HG02973 (cell line): ENCODE measurements at regions not wholly inside any gene's neighbourhood (a gene's known extent, or its start where the extent isn't known, plus 50 kb on each side); places are given as distances from the start of the nearest gene placed in this dataset.
A peak's percentile ranks its signal among the peaks of the same experiment; 100 is the strongest.
"Not testable (repeated sequence)": the region's sequence is repeated elsewhere in the genome, so short reads cannot be mapped to it uniquely, and the experiment has no call there.

Experiments
- ATAC-seq: cut with Tn5 transposase; IDR thresholded peaks from one replicate; pipeline ENCODE4 v1.9.1; 2021; ENCODE audit warnings: moderate library complexity; ENCODE audit not compliant: unreplicated experiment

- ATAC-seq, result no peak
Observed at GRCh38 chr2:7145707-7146106, 228.5 kb downstream of the RNF144A start.

DNA sequence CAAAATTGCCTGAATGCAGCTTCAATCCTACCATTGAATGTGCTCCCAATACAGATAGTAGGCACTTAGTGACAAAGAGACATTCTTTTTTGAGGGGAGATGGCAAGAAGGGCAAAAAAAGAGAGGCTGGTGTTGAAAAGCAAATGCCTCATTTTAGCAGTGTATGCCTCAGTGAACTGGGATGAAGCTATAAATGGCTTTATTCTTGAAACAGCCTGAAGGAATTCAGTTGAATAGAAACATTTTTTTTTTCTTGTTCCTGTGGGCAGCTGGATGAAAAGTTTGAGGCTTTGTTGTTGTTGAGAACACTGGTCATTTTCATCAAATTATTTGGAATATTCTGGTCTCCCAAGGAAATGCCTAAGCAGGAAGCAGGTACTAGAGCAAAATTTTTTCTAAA is 228.9 kb downstream of the RNF144A start:
- no peak for ATAC-seq

GRCh38 chr2:7154656-7155055 is 237.4 kb downstream of the RNF144A start:
- no peak for ATAC-seq

- no peak for ATAC-seq
Observed at GRCh38 chr2:7161501-7161900, 244.3 kb downstream of the RNF144A start.

DNA sequence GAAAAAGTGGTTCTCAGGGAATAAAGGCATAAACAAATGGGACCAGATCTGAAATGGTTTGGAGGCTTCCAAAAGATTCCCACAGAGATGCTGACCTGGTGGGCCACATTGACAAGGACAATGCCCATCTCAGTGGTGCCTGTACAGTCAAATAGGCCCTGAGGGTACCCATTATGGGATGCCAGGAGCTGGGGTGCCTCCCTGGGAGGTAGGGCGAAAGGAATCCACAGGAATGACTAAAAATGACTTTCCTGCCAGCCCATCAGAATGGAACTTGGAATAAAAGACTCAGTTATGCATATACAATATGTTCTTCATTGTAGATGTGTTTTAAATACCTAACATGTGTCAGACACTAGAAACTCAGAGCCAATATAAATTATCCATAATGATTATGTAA is 248.5 kb downstream of the RNF144A start:
- no peak for ATAC-seq

DNA sequence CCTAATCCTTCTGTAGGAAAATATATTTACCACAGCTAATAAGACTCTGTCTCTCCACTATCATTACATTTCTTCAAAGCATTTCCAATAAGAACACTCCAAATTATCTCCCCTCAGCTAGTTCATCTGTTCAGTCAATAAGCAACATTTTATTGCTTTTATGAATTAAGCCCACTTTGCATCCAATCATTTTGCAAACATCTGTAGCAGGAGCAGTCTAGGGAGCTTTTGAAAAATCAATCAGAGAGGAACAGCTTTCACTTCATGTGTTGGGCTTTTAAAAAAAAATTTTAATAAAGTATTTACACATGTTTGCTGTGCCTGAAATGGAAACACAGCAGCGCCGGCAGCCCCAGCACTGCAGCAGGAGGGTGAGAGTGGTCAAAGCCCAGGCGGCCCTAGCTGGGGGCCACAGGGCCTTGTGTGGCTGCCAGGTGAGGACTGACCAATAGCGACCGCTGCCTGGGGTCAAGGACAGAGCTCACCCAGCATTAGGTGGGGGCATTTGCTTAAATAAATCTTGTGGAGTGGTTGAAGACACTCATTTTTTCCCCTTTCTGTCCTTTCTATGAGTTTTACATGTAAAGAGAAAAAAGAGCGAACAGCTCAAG is 250.7 kb downstream of the RNF144A start:
- no peak for ATAC-seq

DNA sequence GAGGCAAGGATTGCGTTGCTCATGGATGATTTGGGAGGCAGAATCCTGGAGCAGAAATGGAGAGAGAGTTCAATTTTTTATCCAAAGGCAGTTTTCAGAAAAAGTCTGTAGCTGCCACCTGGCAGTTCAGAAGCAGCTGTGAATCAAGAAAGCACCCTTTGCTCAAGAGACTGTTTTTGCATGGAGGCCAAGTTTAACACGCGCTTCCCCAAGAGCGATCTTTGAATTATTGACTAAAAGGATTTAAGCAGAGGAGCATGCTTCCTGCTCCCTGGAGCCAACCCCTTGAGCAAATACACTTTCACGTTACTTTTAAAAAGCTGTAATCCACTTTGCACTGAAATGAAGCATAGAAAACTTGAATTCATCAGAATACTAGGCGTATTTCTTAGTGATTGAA is 252.4 kb downstream of the RNF144A start:
- ATAC-seq, result no peak

- ATAC-seq, result not testable (repeated sequence)
Observed at GRCh38 chr2:7178996-7179395, 261.8 kb downstream of the RNF144A start.

- ATAC-seq, result no peak
Observed at GRCh38 chr2:7180638-7181370, 263.6 kb downstream of the RNF144A start.

DNA sequence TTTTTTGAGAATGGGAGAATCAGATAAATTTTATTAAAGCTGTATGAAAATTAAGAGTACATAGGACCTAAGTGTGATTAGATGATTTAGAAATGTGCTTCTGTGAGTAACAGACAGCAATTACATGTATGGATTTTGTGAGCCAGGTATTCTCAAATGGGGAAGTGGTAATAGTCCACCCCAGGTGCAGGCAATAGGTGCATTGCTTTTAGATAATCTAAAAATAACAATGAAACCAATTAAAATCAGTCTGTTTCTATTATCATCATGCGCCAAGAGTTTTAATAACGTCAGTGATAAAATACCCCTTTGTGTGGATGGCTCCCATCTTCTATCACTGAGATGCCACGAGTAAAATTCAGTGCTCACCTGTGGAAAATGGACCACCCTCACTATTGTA is 265.3 kb downstream of the RNF144A start:
- ATAC-seq, result no peak

- ATAC-seq, result no peak
Observed at GRCh38 chr2:7189106-7189505, 271.9 kb downstream of the RNF144A start.

DNA sequence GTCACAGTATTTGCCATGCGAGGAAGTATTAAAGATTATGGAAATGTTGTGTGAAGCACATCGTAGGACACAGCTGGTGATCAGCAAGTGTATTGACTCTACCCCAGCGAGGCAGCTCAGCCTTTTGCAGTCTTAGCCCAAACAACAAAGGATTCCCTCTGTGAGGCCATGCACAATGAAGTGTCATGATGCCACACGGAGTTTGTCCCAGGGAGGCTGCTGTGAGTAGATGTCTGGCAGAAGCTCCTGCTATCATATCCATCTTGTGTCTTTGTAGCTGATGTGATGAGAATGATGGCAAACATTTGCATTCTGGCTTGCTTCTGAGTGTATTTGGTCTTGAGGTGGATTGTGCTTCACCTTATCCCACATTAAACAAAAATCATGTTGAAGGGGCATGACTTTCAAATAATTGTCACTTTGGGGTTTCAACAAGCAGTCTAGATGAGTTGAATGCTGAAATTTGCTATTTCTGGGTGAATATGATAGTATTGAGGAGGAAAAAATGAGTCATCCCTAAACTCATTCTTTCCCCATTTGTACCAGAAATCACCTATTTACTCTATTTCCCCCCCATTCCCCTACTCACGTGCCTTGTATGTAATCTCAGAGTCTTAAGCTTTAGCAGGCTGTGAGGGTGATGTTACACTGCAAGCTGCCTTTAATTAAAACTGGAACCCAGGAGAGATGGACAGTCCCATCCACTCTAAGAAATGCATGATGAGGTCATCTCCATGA is 273.5 kb downstream of the RNF144A start:
- ATAC-seq, result no peak

DNA sequence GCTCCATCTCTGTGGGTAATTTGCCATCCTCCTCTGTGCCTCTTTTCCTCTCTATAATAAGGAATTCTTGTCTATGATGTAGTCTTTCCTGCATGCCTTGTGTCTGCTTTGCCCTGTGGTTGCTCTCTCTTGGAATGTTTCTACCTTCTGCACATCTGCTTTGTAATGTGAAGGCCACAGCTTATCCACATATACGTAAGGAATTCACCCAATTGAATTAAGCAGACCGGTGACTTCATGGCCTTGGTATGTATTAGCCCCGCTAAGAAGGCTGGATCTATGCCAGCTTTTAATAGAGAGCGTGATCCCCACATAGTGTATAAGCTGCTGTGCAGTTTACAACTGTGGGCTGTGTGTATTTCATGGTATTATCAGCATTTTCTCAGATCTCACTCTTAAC is 274.7 kb downstream of the RNF144A start:
- no peak for ATAC-seq

DNA sequence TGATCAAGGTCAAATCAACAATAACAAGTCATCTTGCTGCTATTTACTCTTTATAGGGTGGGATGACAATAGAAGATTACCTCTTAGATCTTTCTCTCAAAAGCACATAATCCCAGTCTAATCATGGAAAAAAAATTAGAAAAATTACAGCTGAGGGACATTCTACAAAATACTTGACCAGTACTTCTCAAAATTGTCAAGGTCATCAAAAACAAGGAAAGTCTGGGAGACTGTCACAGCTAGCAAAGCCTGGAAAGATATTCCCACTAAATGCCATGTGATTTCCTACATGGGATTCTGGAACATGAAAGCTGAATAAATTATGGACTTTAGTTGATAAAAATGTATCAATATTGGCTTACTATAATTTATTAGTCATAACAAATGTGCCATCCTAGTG is 276.2 kb downstream of the RNF144A start:
- no peak for ATAC-seq

DNA sequence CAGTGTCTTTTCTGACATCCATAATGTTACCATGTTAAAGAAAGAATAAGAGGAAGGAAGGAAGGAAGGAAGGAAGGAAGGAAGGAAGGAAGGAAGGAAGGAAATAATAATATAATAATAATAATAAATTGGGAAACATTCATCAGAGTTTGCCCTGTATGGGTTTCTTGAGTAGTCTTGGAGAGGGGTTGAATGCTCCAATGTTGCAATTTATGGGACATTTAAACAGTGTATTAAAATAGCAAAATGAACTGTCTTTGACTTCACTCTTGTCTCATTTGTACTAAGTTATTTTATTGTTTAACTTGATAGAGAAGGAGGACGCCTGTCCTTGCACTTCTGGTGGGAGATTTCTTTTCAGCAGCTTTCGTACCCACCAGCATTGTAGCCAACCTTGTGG is 277.7 kb downstream of the RNF144A start:
- no peak for ATAC-seq

DNA sequence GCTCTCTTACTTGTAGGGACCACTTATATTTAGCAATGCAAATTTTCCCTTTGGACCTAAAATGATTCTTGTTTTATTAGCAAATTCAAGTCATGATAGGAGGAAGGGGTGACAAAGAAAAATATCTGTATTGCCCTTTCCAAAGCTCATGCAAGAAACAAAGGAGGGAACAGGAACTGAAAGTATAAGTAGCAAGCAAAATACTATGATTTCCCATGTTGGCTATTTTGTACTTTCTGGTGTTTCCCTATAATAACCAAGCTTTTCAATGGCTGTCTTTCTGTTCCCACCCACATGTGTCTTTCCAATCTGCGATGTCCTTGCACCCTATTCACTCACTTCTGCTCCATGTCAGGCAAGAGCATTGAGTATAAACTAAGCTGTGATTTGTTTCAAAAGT is 279.7 kb downstream of the RNF144A start:
- no peak for ATAC-seq

DNA sequence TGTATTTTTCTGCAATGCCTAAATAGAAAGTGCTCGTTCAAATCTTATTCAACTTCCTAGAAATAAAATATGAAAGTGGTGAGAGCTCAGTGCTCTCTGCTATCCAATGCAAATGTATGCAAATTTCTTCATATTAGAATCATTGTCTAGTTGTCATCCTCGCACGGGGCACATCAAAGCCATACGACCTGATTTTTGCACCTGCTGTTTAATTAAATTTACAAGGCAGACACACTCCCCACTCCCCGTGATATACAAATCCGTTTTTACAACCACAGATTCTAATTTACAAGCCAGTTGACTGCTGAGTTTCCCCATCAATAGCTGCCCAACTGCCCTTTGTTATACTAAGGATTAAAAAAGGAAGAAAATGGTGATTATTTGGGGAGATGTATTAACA is 284.6 kb downstream of the RNF144A start:
- no peak for ATAC-seq

DNA sequence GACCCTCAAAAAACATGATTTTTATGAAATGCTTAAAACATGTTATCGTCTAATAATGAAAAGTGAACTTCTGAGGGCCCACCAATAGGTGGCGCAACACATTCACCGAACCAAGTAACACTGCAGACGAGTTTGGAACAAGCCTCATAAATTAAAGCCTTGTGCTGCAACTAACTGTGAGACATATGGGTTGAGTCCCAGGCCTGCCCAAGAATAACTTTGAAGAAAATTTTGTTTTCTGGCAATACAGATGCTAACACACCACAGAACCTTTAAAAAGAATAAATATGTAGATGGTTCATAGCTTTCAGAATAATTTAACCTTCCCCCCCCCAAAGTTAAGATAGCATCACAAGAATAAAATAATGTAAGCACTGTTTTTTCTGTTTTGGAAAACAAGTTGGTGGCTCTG is 285.9 kb downstream of the RNF144A start:
- ATAC-seq, result peak; percentile 60

DNA sequence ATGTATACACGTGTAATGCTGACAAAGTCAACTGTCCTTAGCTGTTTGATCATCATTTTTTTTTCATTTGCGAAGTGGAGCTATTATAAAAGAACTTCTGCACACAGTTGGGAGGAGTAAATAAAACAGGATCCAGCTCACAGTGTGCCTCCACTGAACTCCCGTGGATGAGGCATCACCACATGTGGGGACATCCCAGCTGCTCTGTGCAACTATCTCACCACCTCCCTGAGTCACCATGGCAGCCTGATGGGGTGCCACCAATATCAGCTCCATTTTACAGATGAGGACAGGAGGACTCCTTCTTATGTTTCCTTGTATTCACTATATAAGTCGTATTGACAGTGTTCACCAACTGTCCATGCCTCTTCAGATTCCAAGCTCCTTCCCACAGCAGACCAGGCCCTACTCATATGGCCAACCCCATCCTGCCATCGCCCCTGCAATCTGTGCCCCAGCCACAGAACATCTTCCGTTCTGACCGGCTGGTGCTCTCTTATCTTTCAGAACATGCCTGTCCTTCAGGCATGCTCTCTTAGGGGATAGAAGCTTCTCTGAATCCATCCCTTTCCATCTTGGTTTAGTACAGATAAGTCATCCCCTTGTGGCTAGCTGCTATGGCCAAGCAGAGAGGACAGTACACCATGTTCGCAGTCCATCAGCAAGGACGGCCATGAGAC is 288.1 kb downstream of the RNF144A start:
- ATAC-seq, result no peak

DNA sequence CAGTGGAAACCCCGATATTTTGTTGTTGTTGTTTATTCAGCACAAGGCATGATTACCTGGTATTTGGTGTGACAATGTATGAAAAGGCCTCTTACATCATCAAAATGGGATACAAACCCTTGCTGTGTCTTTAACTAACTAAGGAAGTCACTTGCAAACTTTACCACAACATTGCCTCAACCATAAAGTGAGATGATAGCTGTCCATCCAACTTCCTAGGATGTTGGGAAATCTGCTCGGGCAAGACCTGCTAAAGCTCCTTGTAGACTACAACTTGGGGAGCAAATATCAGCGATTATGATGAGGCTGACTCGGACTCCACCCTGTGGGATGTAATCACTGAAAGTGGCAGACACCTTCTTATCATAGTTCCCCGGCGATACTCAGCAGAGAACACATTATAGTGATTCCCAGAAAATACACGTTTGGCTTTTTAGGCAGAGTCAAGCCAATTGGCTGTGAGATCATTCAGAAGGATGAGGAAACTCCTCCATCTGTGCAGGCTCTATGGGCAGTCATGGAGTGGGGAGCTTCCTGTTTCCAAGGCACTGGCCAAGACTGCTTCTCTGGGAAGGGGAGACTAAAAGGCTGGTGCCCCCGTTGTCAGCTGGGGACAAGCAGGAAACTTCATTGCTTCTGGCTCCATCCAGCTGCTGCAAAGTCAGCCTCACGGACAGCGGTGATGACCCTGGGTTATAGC is 289.0 kb downstream of the RNF144A start:
- no peak for ATAC-seq

DNA sequence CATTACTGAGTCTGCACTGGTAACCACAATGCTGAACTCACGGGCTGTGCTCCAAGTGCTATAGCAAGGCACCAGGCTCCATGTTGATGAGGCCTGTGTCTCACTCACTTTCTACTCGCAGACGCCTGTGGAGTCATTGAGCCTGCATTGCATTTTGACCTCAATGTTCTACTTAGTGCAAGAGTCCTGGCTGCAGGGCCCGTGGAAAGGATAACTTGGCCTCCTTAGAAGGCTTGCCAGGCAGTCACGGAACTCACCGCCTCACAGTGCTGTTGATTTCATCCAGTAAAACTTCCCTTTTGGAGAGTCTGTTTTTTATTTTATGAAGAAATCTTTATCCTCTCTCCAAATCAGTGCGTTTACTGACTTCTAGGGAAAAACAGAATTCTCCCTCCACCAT is 290.4 kb downstream of the RNF144A start:
- no peak for ATAC-seq
